ENCODE measurements at regions not wholly inside any gene's neighbourhood (a gene's known extent, or its start where the extent isn't known, plus 50 kb on each side); places are given as distances from the start of the nearest gene placed in this dataset.
"Not testable (repeated sequence)": the region's sequence is repeated elsewhere in the genome, so short reads cannot be mapped to it uniquely, and the experiment has no call there.

- DNase-seq (ENCODE audit: low read depth in 2 of 3, low spot score in 1 of 3): no peak
Observed at GRCh38 chr12:114504311-114504710, 98.4 kb upstream of the TBX5 start.

GRCh38 chr12:114501474-114501807, 95.5 kb upstream of the TBX5 start:
- no peak for DNase-seq (ENCODE audit: low read depth in 2 of 3, low spot score in 1 of 3)

GRCh38 chr12:114500775-114501473, 95.0 kb upstream of the TBX5 start:
- no peak for DNase-seq (ENCODE audit: low read depth in 2 of 3, low spot score in 1 of 3)

- no peak for DNase-seq (ENCODE audit: low read depth in 2 of 3, low spot score in 1 of 3)
Observed at GRCh38 chr12:114500131-114500530, 94.2 kb upstream of the TBX5 start.

GRCh38 chr12:114499338-114499737, 93.4 kb upstream of the TBX5 start:
- no peak for DNase-seq (ENCODE audit: low read depth in 2 of 3, low spot score in 1 of 3)

- no peak for DNase-seq (ENCODE audit: low read depth in 2 of 3, low spot score in 1 of 3)
Observed at GRCh38 chr12:114491916-114492315, 86.0 kb upstream of the TBX5 start.

- not testable (repeated sequence) for DNase-seq (ENCODE audit: low read depth in 2 of 3, low spot score in 1 of 3)
Observed at GRCh38 chr12:114484822-114485459, 79.0 kb upstream of the TBX5 start.

GRCh38 chr12:114483996-114484395, 78.1 kb upstream of the TBX5 start:
- DNase-seq (ENCODE audit: low read depth in 2 of 3, low spot score in 1 of 3): no peak

GRCh38 chr12:114481200-114481535, 75.2 kb upstream of the TBX5 start:
- no peak for DNase-seq (ENCODE audit: low read depth in 2 of 3, low spot score in 1 of 3)

GRCh38 chr12:114480337-114481199, 74.6 kb upstream of the TBX5 start:
- no peak for DNase-seq (ENCODE audit: low read depth in 2 of 3, low spot score in 1 of 3)

GRCh38 chr12:114479831-114480230, 73.9 kb upstream of the TBX5 start:
- DNase-seq (ENCODE audit: low read depth in 2 of 3, low spot score in 1 of 3): no peak

GRCh38 chr12:114478865-114479264, 72.9 kb upstream of the TBX5 start:
- no peak for DNase-seq (ENCODE audit: low read depth in 2 of 3, low spot score in 1 of 3)

GRCh38 chr12:114477989-114478395, 72.0 kb upstream of the TBX5 start:
- DNase-seq (ENCODE audit: low read depth in 2 of 3, low spot score in 1 of 3): no peak

- DNase-seq (ENCODE audit: low read depth in 2 of 3, low spot score in 1 of 3): no peak
Observed at GRCh38 chr12:114476159-114476558, 70.2 kb upstream of the TBX5 start.

GRCh38 chr12:114473717-114474116, 67.8 kb upstream of the TBX5 start:
- DNase-seq (ENCODE audit: low read depth in 2 of 3, low spot score in 1 of 3): no peak

GRCh38 chr12:114473018-114473417, 67.1 kb upstream of the TBX5 start:
- no peak for DNase-seq (ENCODE audit: low read depth in 2 of 3, low spot score in 1 of 3)

- no peak for DNase-seq (ENCODE audit: low read depth in 2 of 3, low spot score in 1 of 3)
Observed at GRCh38 chr12:114457620-114458019, 51.7 kb upstream of the TBX5 start.

Measured in stimulated activated CD4-positive, alpha-beta T cell treated with anti-CD3 and anti-CD28 coated beads, Interleukin-12 subunit alpha, Interleukin-12 subunit beta, amount 100 ng/mL, for 48 hours (primary cell).